C4-2B (cell line): ENCODE measurements at regions not wholly inside any gene's neighbourhood (a gene's known extent, or its start where the extent isn't known, plus 50 kb on each side); places are given as distances from the start of the nearest gene placed in this dataset.

Source experiments
- H3K27ac ChIP-seq: fragments of 450-650 bp; 2 replicates; pipeline ENCODE4 v1.5.1; 2017
- ZFX ChIP-seq: fragments of 450-650 bp; IDR thresholded peaks from 2 replicates; pipeline ENCODE4 v1.6.1; 2017
- TF ChIP-seq, protein P1 (sequence below): fragments of 450-650 bp; conservative IDR thresholded peaks from 2 replicates; pipeline ENCODE4 v1.5.1; 2017; ENCODE audit warnings: mild to moderate bottlenecking

DNA sequence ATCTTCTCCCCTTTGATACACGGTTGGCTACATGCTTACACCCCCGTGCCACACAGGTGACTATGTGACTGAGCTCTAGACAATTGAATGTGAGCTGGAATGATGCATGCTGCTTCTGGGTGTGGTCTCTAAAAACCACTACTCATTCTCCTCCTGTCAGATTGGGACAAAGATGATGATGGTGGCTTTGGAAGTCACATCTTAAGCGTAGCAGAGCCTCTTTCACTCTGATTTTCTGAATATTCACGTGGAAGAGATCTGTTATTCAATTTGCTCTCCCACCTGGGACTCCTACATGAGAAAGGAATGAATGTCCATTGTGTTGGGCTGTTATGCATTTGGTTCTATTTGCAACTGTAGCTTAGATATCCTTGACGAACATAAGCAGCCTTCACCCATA is 763.6 kb upstream of the EEF2KMT start:
- TF ChIP-seq ZFX = no peak
- TF ChIP-seq, protein P1, sequence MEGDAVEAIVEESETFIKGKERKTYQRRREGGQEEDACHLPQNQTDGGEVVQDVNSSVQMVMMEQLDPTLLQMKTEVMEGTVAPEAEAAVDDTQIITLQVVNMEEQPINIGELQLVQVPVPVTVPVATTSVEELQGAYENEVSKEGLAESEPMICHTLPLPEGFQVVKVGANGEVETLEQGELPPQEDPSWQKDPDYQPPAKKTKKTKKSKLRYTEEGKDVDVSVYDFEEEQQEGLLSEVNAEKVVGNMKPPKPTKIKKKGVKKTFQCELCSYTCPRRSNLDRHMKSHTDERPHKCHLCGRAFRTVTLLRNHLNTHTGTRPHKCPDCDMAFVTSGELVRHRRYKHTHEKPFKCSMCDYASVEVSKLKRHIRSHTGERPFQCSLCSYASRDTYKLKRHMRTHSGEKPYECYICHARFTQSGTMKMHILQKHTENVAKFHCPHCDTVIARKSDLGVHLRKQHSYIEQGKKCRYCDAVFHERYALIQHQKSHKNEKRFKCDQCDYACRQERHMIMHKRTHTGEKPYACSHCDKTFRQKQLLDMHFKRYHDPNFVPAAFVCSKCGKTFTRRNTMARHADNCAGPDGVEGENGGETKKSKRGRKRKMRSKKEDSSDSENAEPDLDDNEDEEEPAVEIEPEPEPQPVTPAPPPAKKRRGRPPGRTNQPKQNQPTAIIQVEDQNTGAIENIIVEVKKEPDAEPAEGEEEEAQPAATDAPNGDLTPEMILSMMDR = no peak

DNA sequence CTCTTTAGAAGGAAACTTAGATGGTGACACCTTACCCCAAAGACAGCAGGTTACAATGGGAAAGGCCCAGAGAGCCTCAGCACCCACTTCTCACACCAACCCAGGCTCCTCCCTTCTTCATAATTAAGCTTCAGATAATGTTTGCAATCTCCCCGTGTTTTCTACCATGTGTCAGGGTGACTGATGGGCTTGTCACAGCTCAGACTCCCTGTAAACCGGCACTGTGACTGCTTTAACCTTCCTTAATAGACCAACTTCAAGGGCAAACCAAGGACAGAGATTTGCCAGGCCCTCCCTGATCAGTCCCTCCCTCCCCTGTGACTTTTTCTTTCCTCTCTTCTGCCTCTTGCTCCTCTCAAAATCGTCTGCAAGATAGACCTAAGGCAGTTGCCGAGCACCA is 760.6 kb upstream of the EEF2KMT start:
- H3K27ac ChIP-seq = no peak overlapping the region
- TF ChIP-seq ZFX = no peak
- TF ChIP-seq, protein P1 = no peak

More for the DNA sequence above, 763.6 kb upstream of the EEF2KMT start:
- H3K27ac ChIP-seq = no peak overlapping the region

DNA sequence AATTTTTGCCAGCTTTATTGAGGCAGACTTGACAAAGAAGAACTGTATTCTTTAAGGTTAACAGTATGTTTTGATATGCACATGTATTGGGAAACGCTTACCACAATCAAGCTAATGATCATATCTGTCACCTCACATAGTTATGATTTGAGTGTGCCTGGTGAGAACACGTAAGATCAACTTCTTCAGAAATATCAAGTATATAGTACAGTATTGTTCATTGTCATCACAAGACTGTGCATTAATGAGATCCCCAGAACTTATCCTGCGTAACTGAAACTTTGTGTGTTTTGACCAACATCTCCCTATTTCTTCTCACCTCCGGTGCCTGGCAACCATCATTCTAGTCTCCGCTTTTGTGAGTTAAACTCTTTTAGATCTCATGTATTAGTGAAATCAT is 756.4 kb upstream of the EEF2KMT start:
- TF ChIP-seq, protein P1 = no peak
- TF ChIP-seq ZFX = no peak
- no peak overlapping the region for H3K27ac ChIP-seq

DNA sequence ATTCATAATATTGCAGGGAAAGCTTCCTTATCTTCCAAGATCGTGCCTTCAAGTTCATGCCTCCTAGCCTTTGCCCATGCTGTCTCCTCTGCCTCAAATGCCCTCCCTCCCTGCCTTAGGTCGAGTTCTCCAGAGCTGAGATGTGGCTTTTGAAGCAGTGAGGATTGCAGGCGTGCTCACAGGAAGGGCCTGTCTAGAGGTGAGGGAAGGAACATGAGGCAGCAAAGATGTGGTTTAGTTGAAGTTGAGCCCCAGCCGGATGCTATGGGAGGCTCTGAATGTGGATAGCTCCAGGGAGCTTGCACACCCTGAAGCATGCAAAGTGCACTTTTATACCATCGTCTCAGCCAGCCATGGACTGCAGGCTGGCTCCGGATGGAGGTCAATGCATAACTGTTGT is 754.6 kb upstream of the EEF2KMT start:
- TF ChIP-seq, protein P1 = no peak
- TF ChIP-seq ZFX = no peak
- H3K27ac ChIP-seq = no peak overlapping the region

DNA sequence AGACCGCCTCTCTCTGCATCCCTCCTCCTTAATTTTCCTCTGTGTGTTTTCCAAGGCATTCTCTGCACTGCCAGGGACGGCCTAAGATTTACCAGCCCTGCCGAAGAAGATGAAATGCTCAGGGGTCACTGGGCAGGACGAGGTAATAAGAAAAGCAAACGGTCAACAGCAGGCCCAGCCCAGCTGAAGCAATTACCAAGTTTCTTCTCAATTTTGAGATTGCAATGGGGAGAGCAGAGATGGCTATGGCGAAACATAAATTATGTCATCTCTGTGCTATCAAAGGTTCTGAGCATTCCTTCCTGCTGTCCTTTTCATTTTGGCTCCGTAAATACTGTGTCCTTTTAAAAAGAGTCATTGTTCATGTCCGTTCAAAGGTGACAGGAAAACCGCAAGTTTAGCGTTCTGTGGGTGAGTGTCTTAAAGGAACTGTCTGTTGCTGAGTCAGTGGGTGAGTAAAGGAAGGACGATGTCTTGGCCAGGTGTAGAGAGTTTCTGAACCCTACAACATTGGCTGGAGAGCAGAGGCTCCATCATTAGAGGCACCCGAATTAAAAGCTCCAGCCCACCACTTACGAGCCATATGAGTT is 753.9 kb upstream of the EEF2KMT start:
- no peak for TF ChIP-seq ZFX
- TF ChIP-seq, protein P1 = no peak
- H3K27ac ChIP-seq = no peak overlapping the region

DNA sequence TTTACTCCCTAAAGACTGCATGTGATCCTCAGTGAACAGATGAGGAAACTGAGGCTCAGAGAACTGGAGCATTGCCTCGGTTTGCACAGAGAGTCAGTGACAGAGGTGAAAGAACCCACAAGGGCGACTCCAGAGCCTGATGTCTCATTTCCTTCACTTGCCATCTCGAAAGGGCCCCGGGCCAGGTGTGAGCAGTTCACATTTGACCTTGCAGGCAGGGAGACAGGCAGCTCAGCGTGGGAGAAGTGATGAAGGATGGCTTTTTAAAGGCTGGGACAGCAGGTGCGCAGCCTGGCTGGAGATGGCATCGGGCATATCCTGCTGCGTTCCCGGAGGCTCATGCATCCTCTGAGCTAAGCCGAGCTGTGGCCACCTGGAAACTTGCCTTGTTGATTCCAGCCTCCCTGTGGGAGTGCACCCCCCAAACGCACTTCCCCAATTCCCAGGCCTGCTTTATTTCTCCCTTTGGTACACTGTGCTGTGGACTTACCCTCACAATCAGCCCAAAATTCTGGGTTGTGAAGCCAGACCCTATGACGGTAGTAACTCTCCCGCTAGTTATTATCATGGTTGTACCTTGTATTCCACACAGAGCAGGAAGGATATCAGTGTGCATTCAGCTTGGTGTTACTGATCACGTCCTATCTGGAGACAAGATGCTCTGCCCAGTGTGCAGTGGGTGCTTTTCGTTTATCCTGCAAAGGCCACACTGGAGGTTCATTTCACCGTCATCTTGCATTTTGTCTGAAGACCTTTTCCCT is 753.2 kb upstream of the EEF2KMT start:
- H3K27ac ChIP-seq = no peak overlapping the region
- TF ChIP-seq, protein P1 = no peak
- TF ChIP-seq ZFX = no peak

DNA sequence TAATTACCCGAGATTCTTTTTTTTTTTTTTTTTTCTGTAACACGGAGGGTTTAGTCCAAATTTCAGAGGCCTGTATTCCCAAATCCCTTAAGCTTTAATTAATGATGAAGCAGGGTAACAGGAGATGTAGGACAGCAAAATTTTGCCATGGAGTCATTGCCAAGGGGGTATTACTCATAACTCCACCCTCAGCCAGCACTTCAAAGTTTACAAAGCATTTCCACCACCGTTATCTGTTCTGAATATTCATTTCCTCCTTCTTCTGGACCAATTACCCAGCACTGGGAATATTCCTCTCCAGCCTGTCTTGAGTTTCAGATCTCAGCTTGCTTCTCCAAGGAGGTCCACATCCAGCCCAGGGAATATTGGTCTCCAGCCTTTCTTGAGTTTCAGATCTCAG is 747.5 kb upstream of the EEF2KMT start:
- H3K27ac ChIP-seq = no peak overlapping the region
- TF ChIP-seq ZFX = no peak
- TF ChIP-seq, protein P1 = no peak
